ENCODE measurements at regions not wholly inside any gene's neighbourhood (a gene's known extent, or its start where the extent isn't known, plus 50 kb on each side); places are given as distances from the start of the nearest gene placed in this dataset.

- Histone ChIP-seq H3K4me3 (no peak overlapping the region), H3K9me3 (no peaks in the 10 kb centered on the region), H3K36me3 (no peaks in the 10 kb centered on the region), H3K27me3 (no peaks in the 10 kb centered on the region), H3K27ac (no peak overlapping the region), H3K4me1 (ENCODE audit: insufficient read depth) (no peaks in the 10 kb centered on the region)
- 81 to 85% (median 82%) methylated on average over 7 of the region's 7 CpGs for WGBS, 3 donors
- DNase-seq, result no peak
- TF ChIP-seq, protein P1, sequence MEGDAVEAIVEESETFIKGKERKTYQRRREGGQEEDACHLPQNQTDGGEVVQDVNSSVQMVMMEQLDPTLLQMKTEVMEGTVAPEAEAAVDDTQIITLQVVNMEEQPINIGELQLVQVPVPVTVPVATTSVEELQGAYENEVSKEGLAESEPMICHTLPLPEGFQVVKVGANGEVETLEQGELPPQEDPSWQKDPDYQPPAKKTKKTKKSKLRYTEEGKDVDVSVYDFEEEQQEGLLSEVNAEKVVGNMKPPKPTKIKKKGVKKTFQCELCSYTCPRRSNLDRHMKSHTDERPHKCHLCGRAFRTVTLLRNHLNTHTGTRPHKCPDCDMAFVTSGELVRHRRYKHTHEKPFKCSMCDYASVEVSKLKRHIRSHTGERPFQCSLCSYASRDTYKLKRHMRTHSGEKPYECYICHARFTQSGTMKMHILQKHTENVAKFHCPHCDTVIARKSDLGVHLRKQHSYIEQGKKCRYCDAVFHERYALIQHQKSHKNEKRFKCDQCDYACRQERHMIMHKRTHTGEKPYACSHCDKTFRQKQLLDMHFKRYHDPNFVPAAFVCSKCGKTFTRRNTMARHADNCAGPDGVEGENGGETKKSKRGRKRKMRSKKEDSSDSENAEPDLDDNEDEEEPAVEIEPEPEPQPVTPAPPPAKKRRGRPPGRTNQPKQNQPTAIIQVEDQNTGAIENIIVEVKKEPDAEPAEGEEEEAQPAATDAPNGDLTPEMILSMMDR (IDR thresholded peaks at IDR 0.05), result no peak
- no peak for TF ChIP-seq EP300 (IDR thresholded peaks at IDR 0.05)
- intact Hi-C loops (cut with DNase I), result no loop called here
Observed at GRCh38 chr15:96503276-96503675, 172.8 kb downstream of the NR2F2 start.

DNA sequence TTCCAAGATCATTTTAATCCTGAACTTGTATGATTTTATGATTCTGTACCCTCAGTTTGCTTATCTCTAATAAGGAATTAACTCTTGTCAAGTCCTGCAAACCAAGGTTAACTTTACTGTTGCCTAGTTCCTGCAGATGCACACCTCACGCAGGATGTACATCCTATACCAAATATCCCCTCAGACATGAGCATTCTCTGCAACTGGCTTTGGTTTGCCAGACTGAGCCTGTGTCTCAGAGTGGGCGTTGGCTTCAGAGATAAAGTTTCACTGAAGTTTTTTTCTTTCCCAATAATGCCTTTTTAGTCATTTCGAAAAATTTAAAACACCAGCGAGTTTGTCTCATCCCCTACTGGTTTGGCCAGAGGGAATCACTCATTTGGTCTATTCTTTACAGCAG is 173.9 kb downstream of the NR2F2 start:
- DNase-seq, result no peak
- Histone ChIP-seq H3K36me3 (no peaks in the 10 kb centered on the region), H3K4me3 (no peak overlapping the region), H3K9me3 (no peaks in the 10 kb centered on the region), H3K4me1 (ENCODE audit: insufficient read depth) (no peaks in the 10 kb centered on the region), H3K27ac (no peak overlapping the region), H3K27me3 (no peaks in the 10 kb centered on the region)
- TF ChIP-seq POLR2A (IDR thresholded peaks at IDR 0.05) (no peak), EP300 (IDR thresholded peaks at IDR 0.05) (no peak)
- TF ChIP-seq, protein P1 (IDR thresholded peaks at IDR 0.05), result no peak
- intact Hi-C loops (cut with DNase I), result no loop called here
- 46 to 58% (median 51%) methylated on average over 4 of the region's 4 CpGs for WGBS, 3 donors

GRCh38 chr15:96505014-96505413 is 174.5 kb downstream of the NR2F2 start:
- Histone ChIP-seq H3K9me3 (no peaks in the 10 kb centered on the region), H3K27ac (no peak overlapping the region), H3K27me3 (no peaks in the 10 kb centered on the region), H3K4me3 (no peak overlapping the region), H3K4me1 (ENCODE audit: insufficient read depth) (no peaks in the 10 kb centered on the region), H3K36me3 (no peaks in the 10 kb centered on the region)
- no peak for DNase-seq
- intact Hi-C loops (cut with DNase I), result no loop called here
- TF ChIP-seq, protein P1 (IDR thresholded peaks at IDR 0.05), result no peak
- TF ChIP-seq EP300 (IDR thresholded peaks at IDR 0.05), result no peak
- TF ChIP-seq POLR2A (IDR thresholded peaks at IDR 0.05), result no peak
- 38 to 60% (median 49%) methylated on average over 4 of the region's 4 CpGs for WGBS, 3 donors

- H3K4me1 ChIP-seq (ENCODE audit: insufficient read depth), result no peaks in the 10 kb centered on the region
- no peaks in the 10 kb centered on the region for H3K27me3 ChIP-seq
- no peak for DNase-seq
- H3K36me3 ChIP-seq, result no peaks in the 10 kb centered on the region
- H3K9me3 ChIP-seq, result no peaks in the 10 kb centered on the region
- 26 to 35% (median 33%) methylated on average over 6 of the region's 6 CpGs for WGBS, 3 donors
- H3K27ac ChIP-seq, result no peak overlapping the region
- H3K4me3 ChIP-seq, result no peak overlapping the region
- intact Hi-C loops (cut with DNase I), result no loop called here
- TF ChIP-seq, protein P1 (IDR thresholded peaks at IDR 0.05), result no peak
- no peak for TF ChIP-seq EP300 (IDR thresholded peaks at IDR 0.05)
- no peak for TF ChIP-seq POLR2A (IDR thresholded peaks at IDR 0.05)
Observed at GRCh38 chr15:96514607-96515285, 184.2 kb downstream of the NR2F2 start.

Data from ovary (tissue), 7 donors.